Upper lobe of left lung (tissue), 6 donors: ENCODE measurements at regions not wholly inside any gene's neighbourhood (a gene's known extent, or its start where the extent isn't known, plus 50 kb on each side); places are given as distances from the start of the nearest gene placed in this dataset.

Experiments
- ATAC-seq, 2 donors: fragments of 200-7000 bp; cut with Tn5 transposase; one replicate each; pipeline ENCODE4 v1.9.1; 2022; ENCODE audit warnings: mild to moderate bottlenecking in 2 of 2, moderate library complexity in 2 of 2; ENCODE audit not compliant: low FRiP score in 2 of 2
- DNase-seq, 2 donors: peaks; one replicate each; pipeline ENCODE4 v3.0.0-alpha.2; 2019 to 2020
- H3K27ac ChIP-seq, 4 donors: fragments of 200-600 bp; sonication (generic); one replicate each; pipeline ENCODE4 v1.5.1; 2016 to 2019
- H3K27me3 ChIP-seq, 4 donors: fragments of 200-600 bp; sonication (generic); one replicate each; pipeline ENCODE4 v1.5.1; 2017 to 2019
- H3K36me3 ChIP-seq, 4 donors: fragments of 200-600 bp; sonication (generic); one replicate each; pipeline ENCODE4 v1.5.1; 2016 to 2019
- H3K4me1 ChIP-seq, 4 donors: fragments of 200-600 bp; sonication (generic); one replicate each; pipeline ENCODE4 v1.5.1; 2018 to 2019
- H3K4me3 ChIP-seq, 4 donors: fragments of 200-600 bp; sonication (generic); one replicate each; pipeline ENCODE4 v1.5.1; 2017 to 2019; ENCODE audit warnings: mild to moderate bottlenecking in 2 of 4, moderate library complexity in 1 of 4
- H3K9me3 ChIP-seq, 4 donors: fragments of 200-600 bp; sonication (generic); one replicate each; pipeline ENCODE4 v1.5.1; 2018 to 2019
- EP300 ChIP-seq, 4 donors: sonication (generic); formaldehyde crosslinking; IDR thresholded peaks; one replicate each; pipeline ENCODE4 v1.5.1; 2017; ENCODE audit warnings: antibody characterized with exemption in 4 of 4, control low read depth in 2 of 4
- POLR2A ChIP-seq, 4 donors: fragments of 450-650 bp; IDR thresholded peaks; one replicate each; pipeline ENCODE4 v1.5.1; 2016 to 2017; ENCODE audit warnings: antibody characterized with exemption in 4 of 4, mild to moderate bottlenecking in 2 of 4
- POLR2AphosphoS5 ChIP-seq, 2 donors: sonication (generic); formaldehyde crosslinking; IDR thresholded peaks; one replicate each; pipeline ENCODE4 v1.5.1; 2017; ENCODE audit warnings: antibody characterized with exemption in 2 of 2
- WGBS, 2 donors: methylation state at CpG; one replicate each; pipeline ENCODE4 v1.1.5; 2017 to 2018; 5-methylcytosine and 5-hydroxymethylcytosine counted together
- TF ChIP-seq, protein P1 (sequence below), 6 experiments: fragments of 450-650 bp in 4 of 6; fragments of 200-600 bp in 2 of 6; sonication (generic) in 2 of 6; IDR thresholded peaks; one replicate each; pipeline ENCODE4 v1.5.1; 2016 to 2019; ENCODE audit warnings: antibody characterized with exemption in 6 of 6
- donor health status: DM: no; HTN: no; CAD: no; lungs with moderate emphysema.
- donor health status: DM: no; HTN: yes; CAD: no; lungs with severe emphysema.

GRCh38 chr4:187416216-187416615 is 579.4 kb upstream of the ZFP42 start:
- no peak for DNase-seq
- WGBS, 2 donors, result 77 to 78% methylated on average over 3 of the region's 3 CpGs
- Histone ChIP-seq H3K27ac (no peak overlapping the region), H3K9me3 (peaks cover 0 to 5% (median 2%) of the 10 kb centered on the region in 4 donors), H3K27me3 (no peaks in the 10 kb centered on the region), H3K4me1 (no peaks in the 10 kb centered on the region), H3K4me3 (no peak overlapping the region), H3K36me3 (no peaks in the 10 kb centered on the region)
- ATAC-seq, result no peak
- TF ChIP-seq POLR2A (IDR thresholded peaks at IDR 0.05) (no peak), EP300 (IDR thresholded peaks at IDR 0.05) (no peak), POLR2AphosphoS5 (IDR thresholded peaks at IDR 0.05) (no peak)
- TF ChIP-seq, protein P1, sequence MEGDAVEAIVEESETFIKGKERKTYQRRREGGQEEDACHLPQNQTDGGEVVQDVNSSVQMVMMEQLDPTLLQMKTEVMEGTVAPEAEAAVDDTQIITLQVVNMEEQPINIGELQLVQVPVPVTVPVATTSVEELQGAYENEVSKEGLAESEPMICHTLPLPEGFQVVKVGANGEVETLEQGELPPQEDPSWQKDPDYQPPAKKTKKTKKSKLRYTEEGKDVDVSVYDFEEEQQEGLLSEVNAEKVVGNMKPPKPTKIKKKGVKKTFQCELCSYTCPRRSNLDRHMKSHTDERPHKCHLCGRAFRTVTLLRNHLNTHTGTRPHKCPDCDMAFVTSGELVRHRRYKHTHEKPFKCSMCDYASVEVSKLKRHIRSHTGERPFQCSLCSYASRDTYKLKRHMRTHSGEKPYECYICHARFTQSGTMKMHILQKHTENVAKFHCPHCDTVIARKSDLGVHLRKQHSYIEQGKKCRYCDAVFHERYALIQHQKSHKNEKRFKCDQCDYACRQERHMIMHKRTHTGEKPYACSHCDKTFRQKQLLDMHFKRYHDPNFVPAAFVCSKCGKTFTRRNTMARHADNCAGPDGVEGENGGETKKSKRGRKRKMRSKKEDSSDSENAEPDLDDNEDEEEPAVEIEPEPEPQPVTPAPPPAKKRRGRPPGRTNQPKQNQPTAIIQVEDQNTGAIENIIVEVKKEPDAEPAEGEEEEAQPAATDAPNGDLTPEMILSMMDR (IDR thresholded peaks at IDR 0.05), result no peak

DNA sequence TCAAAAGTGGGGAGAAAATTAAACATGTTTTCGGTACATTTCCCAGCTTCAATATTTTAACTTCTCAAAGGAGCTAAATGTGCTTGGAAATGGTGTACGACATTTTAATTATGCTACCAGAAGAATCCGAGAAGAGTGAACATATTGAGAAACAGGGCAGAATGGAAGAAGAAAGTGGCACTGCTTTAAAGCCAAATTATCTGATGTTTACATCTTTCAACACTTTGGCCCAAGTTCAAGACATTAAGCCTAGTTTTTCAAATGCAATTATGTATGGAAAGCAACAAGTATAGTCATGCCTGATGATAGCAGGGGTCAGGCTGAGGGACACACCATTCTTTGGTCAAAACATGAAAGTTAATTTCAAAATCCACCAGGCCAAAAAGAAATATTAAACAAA is 577.9 kb upstream of the ZFP42 start:
- Histone ChIP-seq H3K9me3 (peaks cover 0 to 5% (median 2%) of the 10 kb centered on the region in 4 donors), H3K4me1 (no peaks in the 10 kb centered on the region), H3K36me3 (no peaks in the 10 kb centered on the region), H3K4me3 (no peak overlapping the region), H3K27me3 (no peaks in the 10 kb centered on the region), H3K27ac (no peak overlapping the region)
- 73 to 77% methylated on average over 3 of the region's 3 CpGs for WGBS, 2 donors
- TF ChIP-seq EP300 (IDR thresholded peaks at IDR 0.05) (no peak), POLR2AphosphoS5 (IDR thresholded peaks at IDR 0.05) (no peak), POLR2A (IDR thresholded peaks at IDR 0.05) (no peak)
- TF ChIP-seq, protein P1 (IDR thresholded peaks at IDR 0.05), result no peak
- no peak for DNase-seq
- ATAC-seq, result no peak

DNA sequence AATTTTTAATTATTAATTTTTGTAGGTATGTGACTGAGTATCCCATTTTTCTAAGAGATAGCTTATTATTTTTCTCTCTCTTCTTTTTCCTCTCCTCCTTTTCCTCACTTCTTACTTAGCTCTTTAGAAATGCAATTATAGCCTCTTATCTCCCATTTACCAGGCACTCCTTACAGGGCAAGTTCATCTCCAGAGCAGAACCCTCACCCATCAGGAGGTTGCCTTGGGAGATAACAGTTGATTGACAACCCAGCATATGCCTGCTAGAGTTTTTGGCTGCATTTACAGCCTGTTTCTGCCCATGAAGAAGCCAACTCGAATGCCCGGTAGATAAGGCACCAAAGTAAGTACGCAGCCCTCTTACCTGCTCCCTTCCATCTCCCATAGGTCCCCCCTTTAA is 572.9 kb upstream of the ZFP42 start:
- WGBS, 2 donors, result 63 to 85% methylated on average over 3 of the region's 3 CpGs
- Histone ChIP-seq H3K27ac (no peak overlapping the region), H3K4me1 (no peaks in the 10 kb centered on the region), H3K4me3 (no peak overlapping the region), H3K36me3 (no peaks in the 10 kb centered on the region), H3K27me3 (no peaks in the 10 kb centered on the region), H3K9me3 (no peaks in the 10 kb centered on the region)
- ATAC-seq (no peak), DNase-seq (no peak)
- TF ChIP-seq POLR2A (IDR thresholded peaks at IDR 0.05) (no peak), EP300 (IDR thresholded peaks at IDR 0.05) (no peak), POLR2AphosphoS5 (IDR thresholded peaks at IDR 0.05) (no peak)
- TF ChIP-seq, protein P1 (IDR thresholded peaks at IDR 0.05), result no peak

- WGBS, 2 donors, result 62 to 68% methylated on average over 1 of the region's 1 CpG
- H3K36me3 ChIP-seq, result no peaks in the 10 kb centered on the region
- TF ChIP-seq POLR2A (IDR thresholded peaks at IDR 0.05), result no peak
- TF ChIP-seq, protein P1 (IDR thresholded peaks at IDR 0.05), result no peak
- TF ChIP-seq EP300 (IDR thresholded peaks at IDR 0.05), result no peak
- no peak for TF ChIP-seq POLR2AphosphoS5 (IDR thresholded peaks at IDR 0.05)
- DNase-seq, result no peak
- H3K9me3 ChIP-seq, result no peaks in the 10 kb centered on the region
- no peaks in the 10 kb centered on the region for H3K4me1 ChIP-seq
- H3K4me3 ChIP-seq, result no peak overlapping the region
- no peaks in the 10 kb centered on the region for H3K27me3 ChIP-seq
- H3K27ac ChIP-seq, result no peak overlapping the region
- no peak for ATAC-seq
Measured at GRCh38 chr4:187424636-187425035, 570.9 kb upstream of the ZFP42 start.

GRCh38 chr4:187426511-187426910 is 569.1 kb upstream of the ZFP42 start:
- ATAC-seq (no peak), DNase-seq (no peak)
- H3K27me3 ChIP-seq, result no peaks in the 10 kb centered on the region
- H3K4me3 ChIP-seq, result no peak overlapping the region
- H3K27ac ChIP-seq, result no peak overlapping the region
- TF ChIP-seq POLR2AphosphoS5 (IDR thresholded peaks at IDR 0.05) (no peak), POLR2A (IDR thresholded peaks at IDR 0.05) (no peak), EP300 (IDR thresholded peaks at IDR 0.05) (no peak)
- TF ChIP-seq, protein P1 (IDR thresholded peaks at IDR 0.05), result no peak
- H3K4me1 ChIP-seq, result no peaks in the 10 kb centered on the region
- H3K9me3 ChIP-seq, result no peaks in the 10 kb centered on the region
- 70 to 97% methylated on average over 2 of the region's 2 CpGs for WGBS, 2 donors
- H3K36me3 ChIP-seq, result no peaks in the 10 kb centered on the region
